Skeletal muscle cell (primary cell): ENCODE measurements at regions not wholly inside any gene's neighbourhood (a gene's known extent, or its start where the extent isn't known, plus 50 kb on each side); places are given as distances from the start of the nearest gene placed in this dataset.
"Not testable (repeated sequence)": the region's sequence is repeated elsewhere in the genome, so short reads cannot be mapped to it uniquely, and the experiment has no call there.

ENCODE experiments used
- DNase-seq: peaks from one replicate; pipeline ENCODE4 v3.0.0-alpha.2; 2010; ENCODE audit warnings: low read depth
- H3K4me3 ChIP-seq: 2 replicates; pipeline ENCODE4 v1.5.1; 2011; ENCODE audit warnings: low read depth, mild to moderate bottlenecking, control low read depth, low read length, moderate library complexity

- no peak for DNase-seq
- H3K4me3 ChIP-seq, result no peak overlapping the region
These were observed 50.1 kb upstream of the BCL6 start for GRCh38 chr3:187795207-187795960.

GRCh38 chr3:187798126-187798525, 52.9 kb upstream of the BCL6 start:
- DNase-seq, result no peak

GRCh38 chr3:187798531-187799530, 53.6 kb upstream of the BCL6 start:
- no peak for DNase-seq
- no peak overlapping the region for H3K4me3 ChIP-seq

More at GRCh38 chr3:187798126-187798525, 52.9 kb upstream of the BCL6 start:
- no peak overlapping the region for H3K4me3 ChIP-seq

GRCh38 chr3:187799942-187800641, 54.8 kb upstream of the BCL6 start:
- no peak for DNase-seq
- no peak overlapping the region for H3K4me3 ChIP-seq

- no peak for DNase-seq
- no peak overlapping the region for H3K4me3 ChIP-seq
These were observed 55.9 kb upstream of the BCL6 start for GRCh38 chr3:187801152-187801551.

- DNase-seq, result no peak
- H3K4me3 ChIP-seq, result no peak overlapping the region
These were observed 57.1 kb upstream of the BCL6 start for GRCh38 chr3:187802203-187802927.

- no peak overlapping the region for H3K4me3 ChIP-seq
- no peak for DNase-seq
These were observed 57.6 kb upstream of the BCL6 start for GRCh38 chr3:187802928-187803259.

- no peak for DNase-seq
- H3K4me3 ChIP-seq, result no peak overlapping the region
These were observed 59.0 kb upstream of the BCL6 start for GRCh38 chr3:187804120-187804744.

GRCh38 chr3:187804745-187805121, 59.5 kb upstream of the BCL6 start:
- DNase-seq, result no peak
- no peak overlapping the region for H3K4me3 ChIP-seq

- no peak for DNase-seq
- no peak overlapping the region for H3K4me3 ChIP-seq
These were observed 60.5 kb upstream of the BCL6 start for GRCh38 chr3:187805774-187806173.

- peak; percentile 70 for DNase-seq
- no peak overlapping the region for H3K4me3 ChIP-seq
These were observed 62.0 kb upstream of the BCL6 start for GRCh38 chr3:187807086-187807862.

GRCh38 chr3:187808527-187808895, 63.2 kb upstream of the BCL6 start:
- no peak overlapping the region for H3K4me3 ChIP-seq

GRCh38 chr3:187809612-187809991, 64.3 kb upstream of the BCL6 start:
- DNase-seq, result no peak

More at GRCh38 chr3:187808527-187808895, 63.2 kb upstream of the BCL6 start:
- no peak for DNase-seq

GRCh38 chr3:187810021-187810446, 64.8 kb upstream of the BCL6 start:
- no peak for DNase-seq
- H3K4me3 ChIP-seq, result no peak overlapping the region

More at GRCh38 chr3:187809612-187809991, 64.3 kb upstream of the BCL6 start:
- no peak overlapping the region for H3K4me3 ChIP-seq

GRCh38 chr3:187811585-187812250, 66.5 kb upstream of the BCL6 start:
- H3K4me3 ChIP-seq, result no peak overlapping the region
- peak; percentile 38 for DNase-seq

GRCh38 chr3:187812496-187812895, 67.2 kb upstream of the BCL6 start:
- no peak for DNase-seq
- no peak overlapping the region for H3K4me3 ChIP-seq

- H3K4me3 ChIP-seq, result no peak overlapping the region
- DNase-seq, result no peak
These were observed 67.9 kb upstream of the BCL6 start for GRCh38 chr3:187813198-187813597.

- DNase-seq, H3K4me3 ChIP-seq: not testable (repeated sequence)
These were observed 72.5 kb upstream of the BCL6 start for GRCh38 chr3:187817766-187818165.
